NK-92 treated with Interleukin-12 subunit alpha and Interleukin-12 subunit beta, amount 100 ng/mL, for 24 hours (cell line): ENCODE measurements at regions not wholly inside any gene's neighbourhood (a gene's known extent, or its start where the extent isn't known, plus 50 kb on each side); places are given as distances from the start of the nearest gene placed in this dataset.

Experiments
- DNase-seq: peaks from one replicate; lab custom pipeline; 2025; lab: John Stamatoyannopoulos, UW

DNA sequence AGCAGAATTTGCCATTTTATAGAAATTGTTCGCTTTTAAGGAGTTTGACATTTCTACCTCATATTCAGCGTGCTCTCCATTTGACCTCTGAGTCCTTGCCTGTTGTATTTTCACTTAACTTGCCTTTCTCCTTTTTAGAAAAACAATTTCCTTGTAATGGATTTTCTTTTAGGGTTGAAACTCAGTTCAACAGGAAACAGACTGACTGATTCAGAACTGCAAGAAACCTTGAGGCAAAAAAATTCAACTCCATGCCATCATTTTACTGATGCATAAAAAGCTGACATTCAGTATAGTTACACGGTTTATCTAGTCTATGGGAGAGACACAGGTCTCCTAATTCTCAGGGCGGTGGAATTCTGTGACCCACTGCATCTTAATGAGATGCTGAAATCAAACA, 59.8 kb downstream of the MRPS30 start:
- DNase-seq = no peak

- DNase-seq = no peak
Observed at GRCh38 chr5:44869928-44870327, 61.2 kb downstream of the MRPS30 start.

- DNase-seq = no peak
Observed at GRCh38 chr5:44870430-44870829, 61.7 kb downstream of the MRPS30 start.

DNA sequence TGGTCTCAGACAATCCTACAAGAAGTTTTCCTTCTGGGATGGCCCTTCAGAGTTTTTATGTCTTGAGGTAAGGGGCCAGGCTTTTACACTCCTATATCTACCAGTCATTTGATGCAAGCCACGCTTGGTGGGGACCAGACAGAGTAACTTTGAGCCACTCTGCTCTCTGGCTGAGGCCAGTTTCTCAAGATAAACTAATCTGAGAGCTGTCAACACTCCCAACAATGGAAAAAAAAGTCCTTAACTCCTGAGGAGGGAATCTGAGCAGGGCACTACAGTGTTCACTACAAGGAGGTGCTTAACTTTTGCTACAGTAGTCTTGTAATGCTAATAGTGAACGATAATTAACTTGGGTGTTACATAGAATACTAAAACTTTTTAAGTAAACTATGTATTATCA, 62.7 kb downstream of the MRPS30 start:
- DNase-seq = no peak

DNA sequence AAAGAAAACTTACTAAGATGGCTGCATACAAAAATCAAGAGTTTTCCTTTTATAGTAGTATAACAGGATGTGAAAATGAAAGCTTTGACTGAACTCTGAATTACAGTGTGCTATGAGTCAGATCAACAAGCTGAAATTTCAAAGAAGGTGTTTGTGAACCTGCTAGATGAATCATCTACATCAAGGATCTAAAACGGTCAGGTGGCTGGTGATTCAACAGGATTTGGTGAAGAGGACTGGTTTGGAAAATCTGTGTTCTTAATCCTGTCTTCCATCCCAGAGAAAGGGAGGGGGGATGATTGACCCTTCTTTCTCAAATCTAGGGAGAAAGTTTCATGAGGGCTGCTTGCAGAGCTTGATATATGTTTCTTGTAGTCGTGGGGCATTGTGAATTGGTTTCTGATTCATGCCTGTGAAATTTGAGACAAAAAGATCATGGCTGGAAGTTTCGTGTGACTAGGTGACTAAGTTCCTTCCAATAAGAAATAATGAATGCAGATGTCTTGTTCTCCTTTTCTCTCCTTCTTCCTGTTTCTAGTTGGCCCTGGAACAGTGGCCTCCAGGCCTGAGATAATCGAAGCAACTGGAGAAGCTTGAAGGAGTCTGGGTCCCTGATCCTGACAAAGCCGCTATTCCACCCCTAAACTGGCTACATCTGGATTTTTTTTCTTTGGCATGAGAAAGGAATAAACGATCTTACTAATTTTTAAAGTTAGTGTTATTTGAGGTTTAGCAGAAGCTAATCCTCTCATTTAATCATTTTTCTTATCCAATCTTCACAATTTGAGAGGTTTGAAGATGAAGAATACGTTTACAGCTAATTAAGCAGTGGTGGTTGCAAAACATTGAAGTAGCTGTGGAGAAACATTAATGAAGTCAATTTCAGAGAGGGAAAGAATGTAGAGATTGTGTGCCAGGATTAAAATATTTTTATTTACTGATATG, 67.2 kb downstream of the MRPS30 start:
- DNase-seq = peak; percentile 20

GRCh38 chr5:44881266-44881665, 72.5 kb downstream of the MRPS30 start:
- no peak for DNase-seq

DNA sequence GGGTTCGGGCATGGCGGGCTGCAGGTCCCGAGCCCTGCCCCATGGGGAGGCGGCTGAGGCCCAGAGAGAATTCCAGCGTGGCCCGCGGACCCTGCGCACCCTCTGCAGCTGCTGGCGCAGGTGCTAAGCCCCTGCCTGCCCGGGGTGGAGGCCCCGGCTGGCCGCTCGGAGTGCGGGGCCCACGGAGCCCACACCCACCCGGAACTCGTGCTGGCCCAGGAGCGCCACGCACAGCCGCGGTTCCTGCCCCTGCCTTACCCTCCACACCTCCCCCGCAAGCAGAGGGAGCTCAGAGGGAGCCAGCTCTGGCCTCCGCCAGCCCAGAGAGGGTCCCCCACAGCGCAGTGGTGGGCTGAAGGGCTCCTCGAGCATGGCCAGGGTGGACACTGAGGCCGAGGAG, 75.3 kb downstream of the MRPS30 start:
- DNase-seq = no peak

- DNase-seq = no peak
Observed at GRCh38 chr5:44885903-44886302, 77.2 kb downstream of the MRPS30 start.

GRCh38 chr5:44887722-44888121, 79.0 kb downstream of the MRPS30 start:
- DNase-seq = no peak

DNA sequence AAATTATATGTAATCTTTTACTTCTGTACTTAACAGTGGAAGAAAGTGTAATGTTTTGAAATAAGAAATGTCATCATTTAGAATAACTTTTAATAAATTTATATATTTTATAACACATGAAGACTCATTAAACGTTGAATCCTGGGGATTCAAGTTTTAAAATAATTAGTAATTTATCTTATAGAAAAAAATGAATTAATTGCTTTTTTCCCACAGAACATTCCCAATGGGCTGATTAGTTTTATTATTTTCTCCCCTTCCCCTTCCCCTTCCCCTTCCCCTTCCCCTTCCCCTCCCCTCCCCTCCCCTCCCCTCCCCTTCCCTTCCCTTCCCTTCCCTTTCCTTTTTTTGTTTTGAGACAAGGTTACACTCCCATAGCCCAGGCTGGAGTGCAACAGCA, 79.7 kb downstream of the MRPS30 start:
- DNase-seq = no peak

DNA sequence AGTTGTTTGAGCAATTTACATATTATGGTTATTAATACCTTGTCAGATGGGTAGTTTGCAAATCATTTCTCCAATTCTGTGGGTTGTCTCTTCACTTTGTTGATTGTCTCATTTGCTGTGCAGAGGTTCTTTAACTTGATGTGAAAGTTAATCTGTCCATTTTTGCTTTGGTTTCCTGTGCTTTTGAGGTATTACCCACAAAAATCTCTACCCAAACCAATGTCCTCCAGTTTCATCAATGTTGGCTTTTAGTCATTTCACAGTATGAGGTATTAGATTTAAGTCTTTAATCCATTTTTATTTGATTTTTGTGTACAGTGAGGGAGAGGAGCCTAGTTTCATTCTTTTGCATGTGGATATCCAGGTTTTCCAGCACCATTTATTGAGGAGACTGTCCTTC, 82.4 kb downstream of the MRPS30 start:
- no peak for DNase-seq

DNA sequence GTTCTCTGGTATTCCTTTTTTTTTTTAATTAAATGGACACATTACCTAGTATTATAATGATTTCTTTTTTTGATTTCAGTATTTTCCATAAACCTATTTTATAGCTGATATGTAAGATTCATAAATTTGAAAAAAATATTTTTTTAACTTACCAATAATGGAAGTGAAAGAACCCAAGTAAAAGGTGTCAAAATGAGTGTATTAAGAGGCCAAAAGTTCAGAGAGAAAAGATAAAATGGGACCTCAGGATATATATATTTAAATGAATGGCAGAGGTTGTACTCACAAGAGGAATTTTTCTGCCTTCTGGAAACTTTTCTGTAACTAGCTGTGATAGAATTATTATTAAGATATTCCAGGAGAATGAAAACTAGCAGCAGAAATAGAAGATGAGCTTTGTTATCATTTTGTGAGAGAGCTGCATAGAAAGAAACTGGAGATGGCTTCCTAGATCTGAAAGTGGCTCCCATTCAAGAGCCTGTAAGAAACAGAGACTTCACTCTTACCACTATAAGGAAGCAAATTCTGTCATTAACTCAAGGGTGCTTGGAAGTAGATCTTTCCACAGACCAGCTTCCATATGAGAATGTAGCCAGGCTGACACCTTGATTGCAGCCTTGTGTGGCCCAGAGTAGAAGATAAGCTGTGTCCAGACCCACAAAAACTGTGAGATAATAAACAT, 91.7 kb downstream of the MRPS30 start:
- no peak for DNase-seq

GRCh38 chr5:44907396-44907795, 98.6 kb downstream of the MRPS30 start:
- DNase-seq = no peak

DNA sequence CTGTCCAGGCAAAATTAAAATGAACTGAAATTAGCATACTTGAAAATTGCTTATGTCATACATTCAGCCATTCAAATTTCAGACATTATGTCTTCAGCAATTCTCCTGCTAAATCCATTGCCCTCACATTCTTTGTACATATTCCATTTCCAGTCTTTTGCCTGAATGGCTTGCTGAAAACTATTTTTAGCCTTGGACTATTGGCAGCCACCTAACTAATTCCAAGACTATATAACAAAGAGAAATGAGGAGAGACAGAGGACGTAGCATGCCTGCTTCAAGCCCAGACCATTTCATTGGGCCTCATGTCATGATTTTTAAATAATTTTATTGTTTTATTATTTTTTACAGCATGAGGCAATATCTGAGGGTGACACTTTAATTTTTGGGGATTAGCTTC, 100.3 kb downstream of the MRPS30 start:
- no peak for DNase-seq

GRCh38 chr5:44911501-44911900, 102.8 kb downstream of the MRPS30 start:
- DNase-seq = no peak

DNA sequence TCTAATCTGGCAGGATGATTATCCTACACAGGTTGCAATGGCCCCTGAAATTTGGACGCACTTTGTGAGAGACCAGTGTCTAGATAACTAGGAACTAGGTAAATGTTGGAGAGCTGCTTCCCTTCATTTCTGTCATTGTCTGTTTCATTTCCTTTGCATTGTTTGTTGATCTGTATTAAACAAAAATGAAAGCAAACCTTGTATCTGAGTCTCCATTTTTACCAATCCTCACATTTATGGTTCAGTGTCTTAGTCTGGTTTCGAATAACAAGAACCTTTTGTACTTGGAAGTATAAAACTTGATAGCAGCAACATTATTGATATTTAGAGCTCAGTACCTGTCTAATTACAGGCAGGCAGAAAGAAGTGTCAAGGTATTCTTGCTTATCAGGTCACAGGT, 105.5 kb downstream of the MRPS30 start:
- no peak for DNase-seq

DNA sequence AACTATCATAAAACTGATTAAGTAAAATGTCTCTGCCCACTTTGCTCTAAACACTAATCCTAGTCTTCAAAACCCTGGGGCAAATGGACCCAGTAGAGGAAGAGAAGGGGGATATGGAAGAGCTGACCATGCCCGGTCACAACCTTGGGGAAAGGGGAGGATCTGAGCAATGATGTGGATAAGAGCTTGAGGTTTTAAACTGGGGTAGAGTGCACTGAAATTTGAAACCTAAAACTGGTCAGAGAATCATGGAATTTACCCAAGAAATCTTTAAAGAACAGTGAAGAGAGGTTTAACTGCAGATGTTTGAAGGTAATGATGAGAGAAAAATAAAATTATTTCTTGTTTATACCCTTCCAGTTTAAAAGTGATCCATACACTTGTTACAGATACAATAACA, 110.8 kb downstream of the MRPS30 start:
- no peak for DNase-seq

- DNase-seq = no peak
Observed at GRCh38 chr5:44927115-44927733, 118.5 kb downstream of the MRPS30 start.

GRCh38 chr5:44932922-44933585, 124.3 kb downstream of the MRPS30 start:
- no peak for DNase-seq

- no peak for DNase-seq
Observed at GRCh38 chr5:44933686-44934085, 124.9 kb downstream of the MRPS30 start.

DNA sequence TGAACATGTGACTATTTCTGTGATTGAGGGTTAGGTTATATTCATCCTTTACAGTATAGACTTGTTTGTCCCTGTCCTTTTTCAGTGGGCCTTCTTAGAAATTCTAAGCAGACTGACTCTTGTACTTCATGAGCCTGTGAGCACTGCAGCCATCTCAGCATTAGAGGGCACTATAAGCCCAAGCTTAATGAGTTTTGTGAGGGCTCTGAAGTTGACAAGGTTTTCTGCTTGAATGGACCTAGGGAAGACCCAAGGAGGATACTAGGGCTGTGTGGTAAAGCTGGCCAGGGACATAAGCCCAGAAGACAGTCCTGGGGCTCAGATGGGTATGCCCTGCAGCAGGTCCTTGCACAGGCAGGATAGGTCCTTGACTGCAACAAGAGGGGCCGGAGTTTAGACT, 126.5 kb downstream of the MRPS30 start:
- no peak for DNase-seq

- no peak for DNase-seq
Observed at GRCh38 chr5:44935871-44936270, 127.1 kb downstream of the MRPS30 start.
